ENCODE measurements at regions not wholly inside any gene's neighbourhood (a gene's known extent, or its start where the extent isn't known, plus 50 kb on each side); places are given as distances from the start of the nearest gene placed in this dataset.

GRCh38 chr20:61056116-61056515 lies 195.9 kb upstream of the CDH4 start:
- no peaks in the 10 kb centered on the region for H3K27me3 ChIP-seq (ENCODE audit: control insufficient read depth, insufficient read depth, low read length)
- WGBS (ENCODE audit: insufficient coverage, insufficient read length): no CpG with 5 or more reads among the region's 10 CpGs
- no peaks in the 10 kb centered on the region for H3K36me3 ChIP-seq (ENCODE audit: control insufficient read depth, insufficient read depth, low read length)
- no peak for DNase-seq (ENCODE audit: low read depth, low spot score)
- no peaks in the 10 kb centered on the region for H3K4me1 ChIP-seq (ENCODE audit: control insufficient read depth, insufficient read depth, low read length)
- H3K27ac ChIP-seq (ENCODE audit: low read length): no peak overlapping the region
- H3K9me3 ChIP-seq (ENCODE audit: control insufficient read depth, insufficient read depth, low read length): no peaks in the 10 kb centered on the region
- H3K4me3 ChIP-seq (ENCODE audit: low read length): no peak overlapping the region

GRCh38 chr20:61056627-61057442 lies 195.2 kb upstream of the CDH4 start:
- Histone ChIP-seq H3K9me3 (ENCODE audit: control insufficient read depth, insufficient read depth, low read length) (no peaks in the 10 kb centered on the region), H3K4me1 (ENCODE audit: control insufficient read depth, insufficient read depth, low read length) (no peaks in the 10 kb centered on the region), H3K4me3 (ENCODE audit: low read length) (no peak overlapping the region), H3K27me3 (ENCODE audit: control insufficient read depth, insufficient read depth, low read length) (no peaks in the 10 kb centered on the region), H3K36me3 (ENCODE audit: control insufficient read depth, insufficient read depth, low read length) (no peaks in the 10 kb centered on the region), H3K27ac (ENCODE audit: low read length) (no peak overlapping the region)
- no peak for DNase-seq (ENCODE audit: low read depth, low spot score)
- WGBS (ENCODE audit: insufficient coverage, insufficient read length): no CpG with 5 or more reads among the region's 16 CpGs

- Histone ChIP-seq H3K27ac (ENCODE audit: low read length) (no peak overlapping the region), H3K36me3 (ENCODE audit: control insufficient read depth, insufficient read depth, low read length) (no peaks in the 10 kb centered on the region), H3K4me1 (ENCODE audit: control insufficient read depth, insufficient read depth, low read length) (no peaks in the 10 kb centered on the region), H3K4me3 (ENCODE audit: low read length) (no peak overlapping the region), H3K27me3 (ENCODE audit: control insufficient read depth, insufficient read depth, low read length) (no peaks in the 10 kb centered on the region), H3K9me3 (ENCODE audit: control insufficient read depth, insufficient read depth, low read length) (no peaks in the 10 kb centered on the region)
- DNase-seq (ENCODE audit: low read depth, low spot score): no peak
- no CpG with 5 or more reads among the region's 20 CpGs for whole genome bisulfite sequencing (ENCODE audit: insufficient coverage, insufficient read length)
Measured at GRCh38 chr20:61057443-61058121, 194.5 kb upstream of the CDH4 start.

GRCh38 chr20:61061981-61062380 lies 190.1 kb upstream of the CDH4 start:
- Histone ChIP-seq H3K4me3 (ENCODE audit: low read length) (no peak overlapping the region), H3K27ac (ENCODE audit: low read length) (no peak overlapping the region), H3K4me1 (ENCODE audit: control insufficient read depth, insufficient read depth, low read length) (peaks cover 2% of the 10 kb centered on the region; the same call in 1 of the 2 replicates), H3K9me3 (ENCODE audit: control insufficient read depth, insufficient read depth, low read length) (no peaks in the 10 kb centered on the region), H3K36me3 (ENCODE audit: control insufficient read depth, insufficient read depth, low read length) (no peaks in the 10 kb centered on the region), H3K27me3 (ENCODE audit: control insufficient read depth, insufficient read depth, low read length) (no peaks in the 10 kb centered on the region)
- DNase-seq (ENCODE audit: low read depth, low spot score): no peak
- WGBS (ENCODE audit: insufficient coverage, insufficient read length): no CpG with 5 or more reads among the region's 6 CpGs

- no peak overlapping the region for H3K4me3 ChIP-seq (ENCODE audit: low read length)
- H3K27ac ChIP-seq (ENCODE audit: low read length): no peak overlapping the region
- peaks cover 2% of the 10 kb centered on the region; the same call in 1 of the 2 replicates for H3K4me1 ChIP-seq (ENCODE audit: control insufficient read depth, insufficient read depth, low read length)
- WGBS (ENCODE audit: insufficient coverage, insufficient read length): no CpG with 5 or more reads among the region's 10 CpGs
- no peaks in the 10 kb centered on the region for H3K27me3 ChIP-seq (ENCODE audit: control insufficient read depth, insufficient read depth, low read length)
- DNase-seq (ENCODE audit: low read depth, low spot score): no peak
- no peaks in the 10 kb centered on the region for H3K36me3 ChIP-seq (ENCODE audit: control insufficient read depth, insufficient read depth, low read length)
- H3K9me3 ChIP-seq (ENCODE audit: control insufficient read depth, insufficient read depth, low read length): no peaks in the 10 kb centered on the region
Measured at GRCh38 chr20:61065853-61066252, 186.2 kb upstream of the CDH4 start.

GRCh38 chr20:61066526-61066925 lies 185.5 kb upstream of the CDH4 start:
- Histone ChIP-seq H3K4me3 (ENCODE audit: low read length) (no peak overlapping the region), H3K4me1 (ENCODE audit: control insufficient read depth, insufficient read depth, low read length) (peaks cover 2% of the 10 kb centered on the region; the same call in 1 of the 2 replicates), H3K9me3 (ENCODE audit: control insufficient read depth, insufficient read depth, low read length) (no peaks in the 10 kb centered on the region), H3K27me3 (ENCODE audit: control insufficient read depth, insufficient read depth, low read length) (no peaks in the 10 kb centered on the region), H3K36me3 (ENCODE audit: control insufficient read depth, insufficient read depth, low read length) (no peaks in the 10 kb centered on the region), H3K27ac (ENCODE audit: low read length) (no peak overlapping the region)
- no CpG with 5 or more reads among the region's 13 CpGs for WGBS (ENCODE audit: insufficient coverage, insufficient read length)
- DNase-seq (ENCODE audit: low read depth, low spot score): no peak

GRCh38 chr20:61067221-61067620 lies 184.8 kb upstream of the CDH4 start:
- no peaks in the 10 kb centered on the region for H3K9me3 ChIP-seq (ENCODE audit: control insufficient read depth, insufficient read depth, low read length)
- no peak overlapping the region for H3K4me3 ChIP-seq (ENCODE audit: low read length)
- no peak for DNase-seq (ENCODE audit: low read depth, low spot score)
- no peak overlapping the region for H3K27ac ChIP-seq (ENCODE audit: low read length)
- no CpG with 5 or more reads among the region's 9 CpGs for WGBS (ENCODE audit: insufficient coverage, insufficient read length)
- peaks cover 2% of the 10 kb centered on the region; the same call in 1 of the 2 replicates for H3K4me1 ChIP-seq (ENCODE audit: control insufficient read depth, insufficient read depth, low read length)
- no peaks in the 10 kb centered on the region for H3K27me3 ChIP-seq (ENCODE audit: control insufficient read depth, insufficient read depth, low read length)
- no peaks in the 10 kb centered on the region for H3K36me3 ChIP-seq (ENCODE audit: control insufficient read depth, insufficient read depth, low read length)

GRCh38 chr20:61072398-61072797 lies 179.7 kb upstream of the CDH4 start:
- DNase-seq (ENCODE audit: low read depth, low spot score): no peak
- Histone ChIP-seq H3K27me3 (ENCODE audit: control insufficient read depth, insufficient read depth, low read length) (no peaks in the 10 kb centered on the region), H3K4me1 (ENCODE audit: control insufficient read depth, insufficient read depth, low read length) (no peaks in the 10 kb centered on the region), H3K36me3 (ENCODE audit: control insufficient read depth, insufficient read depth, low read length) (no peaks in the 10 kb centered on the region), H3K9me3 (ENCODE audit: control insufficient read depth, insufficient read depth, low read length) (no peaks in the 10 kb centered on the region), H3K4me3 (ENCODE audit: low read length) (no peak overlapping the region), H3K27ac (ENCODE audit: low read length) (no peak overlapping the region)
- WGBS (ENCODE audit: insufficient coverage, insufficient read length): no CpG with 5 or more reads among the region's 6 CpGs

GRCh38 chr20:61073376-61073775 lies 178.7 kb upstream of the CDH4 start:
- Histone ChIP-seq H3K27ac (ENCODE audit: low read length) (no peak overlapping the region), H3K4me3 (ENCODE audit: low read length) (no peak overlapping the region), H3K36me3 (ENCODE audit: control insufficient read depth, insufficient read depth, low read length) (no peaks in the 10 kb centered on the region), H3K4me1 (ENCODE audit: control insufficient read depth, insufficient read depth, low read length) (no peaks in the 10 kb centered on the region), H3K27me3 (ENCODE audit: control insufficient read depth, insufficient read depth, low read length) (no peaks in the 10 kb centered on the region), H3K9me3 (ENCODE audit: control insufficient read depth, insufficient read depth, low read length) (no peaks in the 10 kb centered on the region)
- no peak for DNase-seq (ENCODE audit: low read depth, low spot score)
- no CpG with 5 or more reads among the region's 6 CpGs for WGBS (ENCODE audit: insufficient coverage, insufficient read length)

- Histone ChIP-seq H3K27me3 (ENCODE audit: control insufficient read depth, insufficient read depth, low read length) (no peaks in the 10 kb centered on the region), H3K4me3 (ENCODE audit: low read length) (no peak overlapping the region), H3K4me1 (ENCODE audit: control insufficient read depth, insufficient read depth, low read length) (no peaks in the 10 kb centered on the region), H3K9me3 (ENCODE audit: control insufficient read depth, insufficient read depth, low read length) (no peaks in the 10 kb centered on the region; the same call in 1 of the 2 replicates), H3K36me3 (ENCODE audit: control insufficient read depth, insufficient read depth, low read length) (no peaks in the 10 kb centered on the region), H3K27ac (ENCODE audit: low read length) (no peak overlapping the region)
- WGBS (ENCODE audit: insufficient coverage, insufficient read length): no CpG with 5 or more reads among the region's 3 CpGs
- no peak for DNase-seq (ENCODE audit: low read depth, low spot score)
Measured at GRCh38 chr20:61082720-61083119, 169.3 kb upstream of the CDH4 start.
